ENCODE measurements at regions not wholly inside any gene's neighbourhood (a gene's known extent, or its start where the extent isn't known, plus 50 kb on each side); places are given as distances from the start of the nearest gene placed in this dataset.

DNA sequence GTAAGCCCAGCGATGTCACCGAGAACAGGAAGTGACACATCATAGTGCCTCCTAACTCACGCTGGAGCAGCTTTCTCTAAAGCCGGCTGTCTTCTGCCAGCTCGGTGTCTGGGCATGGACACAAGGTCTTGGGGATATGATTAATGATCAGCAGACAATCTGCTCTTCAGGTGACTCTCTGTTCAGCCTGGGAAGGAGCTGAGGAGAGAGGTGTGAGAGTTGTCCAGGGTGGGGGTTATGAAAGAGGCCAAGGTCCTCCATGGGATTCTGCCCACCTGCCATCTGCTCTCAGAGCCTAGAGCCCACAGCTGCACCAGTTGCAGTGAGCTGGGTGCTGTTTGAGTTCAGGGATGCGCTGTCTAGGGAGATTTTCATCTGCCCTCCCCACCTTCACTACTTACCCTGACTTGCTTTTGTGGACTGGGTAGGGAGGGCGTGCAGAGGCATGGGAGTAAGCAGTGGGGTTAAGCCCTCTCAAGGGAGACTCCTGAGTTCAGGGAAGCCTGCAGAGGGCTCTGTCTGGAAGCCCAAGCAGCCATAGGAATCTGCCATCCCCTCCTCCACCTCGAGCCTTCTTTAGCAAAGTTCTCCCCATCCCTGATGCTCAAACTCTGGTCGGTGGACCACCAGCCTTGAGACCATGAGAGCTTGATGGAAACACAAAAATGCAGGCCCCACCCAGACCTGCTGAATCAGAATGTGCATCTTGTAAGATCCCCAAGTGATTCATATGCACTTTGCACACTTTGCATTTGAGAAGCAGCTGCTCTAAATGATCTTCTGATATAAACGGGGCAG is 539.7 kb downstream of the RFC3 start:
- Histone ChIP-seq H3K18ac (ENCODE audit: low read depth, low read length) (no peak overlapping the region; the same call in 1 of the 2 replicates), H3K4me1 (ENCODE audit: control insufficient read depth, insufficient read depth, low read length) (peaks cover 13% of the 10 kb centered on the region), H4K5ac (ENCODE audit: low read depth, low read length) (no peak overlapping the region), H3K4me2 (ENCODE audit: low read depth, low read length) (no peak overlapping the region), H3K56ac (ENCODE audit: extremely low read depth, insufficient read depth, low read length) (no peak overlapping the region), H3K79me1 (ENCODE audit: low read depth in 1 of 2, low read length in 2 of 2) (no peaks in the 10 kb centered on the region), H3K27ac (ENCODE audit: insufficient read depth, low read length) (no peak overlapping the region), H2AK9ac (replicated peaks; ENCODE audit: low read depth, low read length, poor library complexity) (peak overlapping the region; percentile 34), H2BK5ac (ENCODE audit: low read depth, low read length, poor library complexity, severe bottlenecking) (peak overlapping the region; percentile 44), H3K14ac (replicated peaks; ENCODE audit: low read depth, low read length) (peak overlapping the region; percentile 25), H2AK5ac (ENCODE audit: low read depth, low read length) (peak overlapping the region; percentile 67), H3K23ac (ENCODE audit: low read depth, low read length) (peak overlapping the region; percentile 23; the same call in 1 of the 2 replicates), H4K8ac (ENCODE audit: low read depth in 2 of 2, low read length in 2 of 2) (peak overlapping the region; percentile 22 to 63; a peak in 3 of 4 replicates), H3K4me3 (ENCODE audit: insufficient read depth, low read depth, low read length) (no peak overlapping the region), H3K9me1 (ENCODE audit: insufficient read depth, low read length) (peaks cover 14% of the 10 kb centered on the region), H3K36me3 (ENCODE audit: control insufficient read depth, insufficient read depth, low read length) (no peaks in the 10 kb centered on the region), H4K91ac (ENCODE audit: insufficient read depth, low read depth, low read length) (peak overlapping the region; percentile 68), H3K9ac (ENCODE audit: low read depth, low read length) (no peak overlapping the region), H3K4ac (ENCODE audit: low read depth, low read length) (peak overlapping the region; percentile 88), H2BK120ac (ENCODE audit: low read depth, low read length) (peak overlapping the region; percentile 80), H3K27me3 (ENCODE audit: control insufficient read depth, insufficient read depth, low read length) (no peaks in the 10 kb centered on the region), H2BK20ac (ENCODE audit: low read depth, low read length) (peak overlapping the region; percentile 89), H3K9me3 (ENCODE audit: control insufficient read depth, insufficient read depth, low read length) (no peaks in the 10 kb centered on the region), H4K20me1 (ENCODE audit: insufficient read depth, low read length) (no peaks in the 10 kb centered on the region), H2BK15ac (ENCODE audit: low read depth, low read length) (no peak overlapping the region; the same call in 2 of the 3 replicates), H2AFZ (replicated peaks; ENCODE audit: low read length, poor library complexity) (peak overlapping the region; percentile 2)
- no TSS peak for BruUV-seq (replicated peaks)
- no CpG with 5 or more reads among the region's 10 CpGs for WGBS, 2 experiments (ENCODE audit: extremely low coverage in 2 of 2, insufficient read length in 1 of 2)
- CTCF ChIA-PET = interaction anchor here (0.6 to 1.0 kb wide), 2 partner anchors 11 to 117 kb away, joined by 3 read pairs; no protein-coding TSS in a partner anchor
- TF ChIP-seq ELK1 (IDR thresholded peaks at IDR 0.05; ENCODE audit: borderline replicate concordance, low read depth, low read length) (no peak), USF2 (IDR thresholded peaks at IDR 0.05; ENCODE audit: low read depth, low read length) (no peak), RFX5 (IDR thresholded peaks at IDR 0.05; ENCODE audit: low read depth, low read length) (no peak), POLR2A (IDR thresholded peaks at IDR 0.05; ENCODE audit: low read depth, low read length) (no peak), BHLHE40 (IDR thresholded peaks at IDR 0.05; ENCODE audit: low read depth, low read length) (no peak)
- dilution Hi-C loops (cut with HindIII; ENCODE audit: low sequenced_read_pairs, unreplicated experiment) (no loop called here), intact Hi-C loops (cut with micrococcal nuclease) (no loop called here), in situ Hi-C loops (cut with MboI; ENCODE audit: low sequenced_read_pairs) (no loop called here)
- DNase-seq (peak; percentile 79), ATAC-seq (ENCODE audit: low read depth) (peak; percentile 68)
- POLR2A ChIA-PET (ENCODE audit: unreplicated experiment) = no interaction called here

Data from IMR-90 (cell line).